Keratinocyte (primary cell): ENCODE measurements at regions not wholly inside any gene's neighbourhood (a gene's known extent, or its start where the extent isn't known, plus 50 kb on each side); places are given as distances from the start of the nearest gene placed in this dataset.

ENCODE experiments used
- DNase-seq: peaks from one replicate; pipeline ENCODE4 v3.0.0-alpha.2; 2011; ENCODE audit warnings: low read depth, missing footprints, low spot score
- FAIRE-seq: peaks from 2 replicates; lab custom pipeline; 2011; peaks lifted over from hg19 to GRCh38; lab: Jason Lieb, UNC
- H2AFZ ChIP-seq: 2 replicates; pipeline ENCODE4 v1.6.0; 2012; ENCODE audit warnings: low read length, control low read depth, inconsistent platforms; ENCODE audit not compliant: control insufficient read depth
- H3K27ac ChIP-seq: 2 replicates; pipeline ENCODE4 v1.5.1; 2011; ENCODE audit warnings: low read length; ENCODE audit not compliant: control insufficient read depth, insufficient read depth
- H3K27me3 ChIP-seq: 3 replicates; pipeline ENCODE4 v1.6.0; 2011; ENCODE audit warnings: low read length; ENCODE audit not compliant: control insufficient read depth, insufficient read depth; ENCODE audit errors: extremely low read depth
- H3K36me3 ChIP-seq, 2 experiments: 2 replicates in 1 of 2; 3 replicates in 1 of 2; pipeline ENCODE4 v1.5.1; 2011; ENCODE audit warnings: low read length in 2 of 2, mild to moderate bottlenecking in 1 of 2; ENCODE audit not compliant: control insufficient read depth in 2 of 2, insufficient read depth in 2 of 2; ENCODE audit errors: extremely low read depth in 1 of 2
- H3K4me1 ChIP-seq: 3 replicates; pipeline ENCODE4 v1.5.1; 2011; ENCODE audit warnings: low read length; ENCODE audit not compliant: control insufficient read depth, insufficient read depth; ENCODE audit errors: extremely low read depth
- H3K4me2 ChIP-seq: 3 replicates; pipeline ENCODE4 v1.6.0; 2011; ENCODE audit warnings: low read depth, low read length; ENCODE audit not compliant: control insufficient read depth, insufficient read depth; ENCODE audit errors: extremely low read depth
- H3K4me3 ChIP-seq, 3 experiments: fragments of 200-600 bp in 1 of 3; sonication (generic) in 1 of 3; 2 replicates in 2 of 3; 3 replicates in 1 of 3; pipeline ENCODE4 v1.5.1; 2011 to 2016; ENCODE audit warnings: low read length in 3 of 3, mild to moderate bottlenecking in 3 of 3, control low read depth in 2 of 3, inconsistent platforms in 1 of 3, low read depth in 1 of 3, mixed read lengths in 1 of 3, mixed run types in 1 of 3, moderate library complexity in 1 of 3; ENCODE audit not compliant: control insufficient read depth in 2 of 3, insufficient read depth in 2 of 3; ENCODE audit errors: extremely low read depth in 1 of 3
- H3K79me2 ChIP-seq: 2 replicates; pipeline ENCODE4 v1.6.0; 2012; ENCODE audit warnings: low read length; ENCODE audit not compliant: control insufficient read depth, insufficient read depth
- H3K9ac ChIP-seq: 3 replicates; pipeline ENCODE4 v1.6.0; 2011; ENCODE audit warnings: low read length; ENCODE audit not compliant: control insufficient read depth, insufficient read depth; ENCODE audit errors: extremely low read depth
- H3K9me1 ChIP-seq: 3 replicates; pipeline ENCODE4 v1.6.0; 2011; ENCODE audit warnings: low read length; ENCODE audit not compliant: control insufficient read depth, insufficient read depth; ENCODE audit errors: extremely low read depth
- H3K9me3 ChIP-seq: 2 replicates; pipeline ENCODE4 v1.5.1; 2012; ENCODE audit warnings: low read depth, low read length; ENCODE audit not compliant: control insufficient read depth
- H4K20me1 ChIP-seq: 3 replicates; pipeline ENCODE4 v1.6.0; 2011; ENCODE audit warnings: low read length; ENCODE audit not compliant: control insufficient read depth, insufficient read depth; ENCODE audit errors: extremely low read depth
- CTCF ChIP-seq, 3 experiments: IDR thresholded peaks in 1 of 3; conservative IDR thresholded peaks in 1 of 3; optimal IDR thresholded peaks in 1 of 3; 2 replicates in 2 of 3; 3 replicates in 1 of 3; pipeline versions ENCODE3 to v1.5.1; 2011; ENCODE audit warnings: low read length in 3 of 3, mild to moderate bottlenecking in 3 of 3, moderate library complexity in 2 of 3, control low read depth in 1 of 3, inconsistent platforms in 1 of 3; ENCODE audit not compliant: insufficient read depth in 2 of 3; ENCODE audit errors: extremely low read depth in 1 of 3
- EZH2 ChIP-seq: IDR thresholded peaks from one replicate; pipeline ENCODE4 v1.6.1; 2012; ENCODE audit warnings: inconsistent platforms, mild to moderate bottlenecking, low read length, moderate library complexity
- dilution Hi-C: fragments of 300-500 bp; cut with MboI; formaldehyde crosslinking; loops from one replicate; pipeline ENCODE4 v1.7.0; 2020; ENCODE audit warnings: low sequenced_read_pairs; ENCODE audit not compliant: extremely low pct_ligation_motif_present

GRCh38 chr6:74742793-74743508 lies 462.9 kb downstream of the COL12A1 start:
- no peak for FAIRE-seq
- Histone ChIP-seq H3K9ac (no peak overlapping the region), H3K4me2 (no peak overlapping the region), H3K9me3 (no peaks in the 10 kb centered on the region), H3K79me2 (no peaks in the 10 kb centered on the region), H3K27me3 (no peaks in the 10 kb centered on the region), H3K4me1 (no peaks in the 10 kb centered on the region), H2AFZ (no peak overlapping the region), H3K27ac (no peak overlapping the region), H3K9me1 (no peaks in the 10 kb centered on the region), H3K36me3 (no peaks in the 10 kb centered on the region), H4K20me1 (no peaks in the 10 kb centered on the region), H3K4me3 (no peak overlapping the region)
- dilution Hi-C loops = no loop called here
- no peak for TF ChIP-seq EZH2
- no peak for TF ChIP-seq CTCF (optimal IDR thresholded peaks at IDR 0.05 in 1 of 3, IDR thresholded peaks at IDR 0.05 in 1 of 3, conservative IDR thresholded peaks at IDR 0.05 in 1 of 3; ENCODE audit: extremely low read depth in 1 of 3, insufficient read depth in 2 of 3, low read length in 3 of 3)
- no peak for DNase-seq

GRCh38 chr6:74741646-74742045 lies 464.2 kb downstream of the COL12A1 start:
- H3K27me3 ChIP-seq = no peaks in the 10 kb centered on the region
- TF ChIP-seq CTCF (optimal IDR thresholded peaks at IDR 0.05 in 1 of 3, IDR thresholded peaks at IDR 0.05 in 1 of 3, conservative IDR thresholded peaks at IDR 0.05 in 1 of 3; ENCODE audit: extremely low read depth in 1 of 3, insufficient read depth in 2 of 3, low read length in 3 of 3) = no peak
- TF ChIP-seq EZH2 = no peak
- no peaks in the 10 kb centered on the region for H3K4me1 ChIP-seq
- no peaks in the 10 kb centered on the region for H3K9me3 ChIP-seq
- no peaks in the 10 kb centered on the region for H3K9me1 ChIP-seq
- no peak overlapping the region for H3K4me3 ChIP-seq
- H3K4me2 ChIP-seq = no peak overlapping the region
- dilution Hi-C loops = no loop called here
- DNase-seq (no peak), FAIRE-seq (no peak)
- no peak overlapping the region for H3K27ac ChIP-seq
- H3K9ac ChIP-seq = no peak overlapping the region
- H3K36me3 ChIP-seq = no peaks in the 10 kb centered on the region
- no peak overlapping the region for H2AFZ ChIP-seq
- no peaks in the 10 kb centered on the region for H4K20me1 ChIP-seq
- H3K79me2 ChIP-seq = no peaks in the 10 kb centered on the region
